GM15510 (cell line): ENCODE measurements at regions not wholly inside any gene's neighbourhood (a gene's known extent, or its start where the extent isn't known, plus 50 kb on each side); places are given as distances from the start of the nearest gene placed in this dataset.

ENCODE experiments used
- POLR2A ChIP-seq: IDR thresholded peaks from 3 replicates; pipeline ENCODE4 v1.6.1; 2011; ENCODE audit warnings: borderline replicate concordance; ENCODE audit not compliant: insufficient read length; ENCODE audit errors: extremely low read depth

DNA sequence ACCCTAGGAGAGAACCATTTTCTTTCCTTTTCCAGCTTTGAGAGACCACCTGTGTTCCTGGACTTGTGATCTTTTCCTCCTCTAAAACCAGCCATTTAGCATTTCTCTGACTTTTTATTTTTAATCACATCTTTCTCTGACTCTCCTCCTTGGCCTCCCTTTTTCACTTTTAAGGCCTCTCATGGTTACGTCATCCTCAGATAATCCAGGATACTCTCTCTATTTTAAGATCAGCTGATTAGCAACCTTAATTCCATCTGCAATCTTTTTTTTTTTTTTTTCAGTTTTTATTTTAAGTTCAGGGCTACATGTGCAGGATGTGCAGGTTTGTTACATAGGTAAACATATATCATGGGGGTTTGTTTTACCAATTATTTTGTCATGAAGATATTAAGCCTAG lies 54.0 kb downstream of the RFPL4B start:
- TF ChIP-seq POLR2A = no peak

- TF ChIP-seq POLR2A = no peak
Observed at GRCh38 chr6:112407101-112407590, 60.0 kb downstream of the RFPL4B start.

DNA sequence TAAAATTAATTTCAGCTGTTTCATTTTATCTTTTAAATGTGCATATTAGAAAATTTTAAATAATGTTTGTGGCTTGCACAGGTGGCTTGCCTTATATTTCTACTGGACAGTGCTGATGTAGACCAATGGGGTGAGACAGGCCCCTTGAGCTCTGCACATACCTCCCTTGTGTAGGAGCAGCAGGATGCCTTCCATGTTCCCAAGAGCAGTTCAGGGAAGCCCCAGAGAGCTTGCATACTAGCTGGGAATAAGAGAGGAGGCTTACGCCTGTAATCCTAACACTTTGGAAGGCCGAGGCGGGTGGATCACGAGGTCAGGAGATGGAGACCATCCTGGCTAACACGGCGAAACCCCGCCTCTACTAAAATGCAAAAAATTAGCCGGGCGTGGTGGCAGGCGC lies 61.4 kb downstream of the RFPL4B start:
- TF ChIP-seq POLR2A = no peak

- no peak for TF ChIP-seq POLR2A
Observed at GRCh38 chr6:112409311-112409710, 62.2 kb downstream of the RFPL4B start.

DNA sequence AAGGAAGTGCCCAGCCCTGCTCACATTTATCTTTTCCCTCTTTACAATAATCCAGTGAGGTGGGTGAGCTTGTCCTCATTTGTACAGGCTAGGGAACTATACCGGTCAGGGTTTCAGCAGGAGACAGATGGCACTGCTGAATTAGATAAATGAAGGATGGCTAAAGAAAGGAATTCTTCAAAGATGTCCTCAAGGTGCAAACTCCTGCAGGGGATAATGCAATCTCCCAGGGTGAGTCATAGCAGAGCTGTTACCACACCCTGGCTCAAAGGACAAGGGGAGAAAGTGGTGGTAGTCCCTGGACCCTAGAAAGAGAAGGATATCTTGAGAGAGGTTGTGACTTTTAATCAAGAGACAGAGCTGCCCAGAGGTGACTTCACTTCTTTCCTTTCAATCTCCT lies 66.7 kb downstream of the RFPL4B start:
- no peak for TF ChIP-seq POLR2A

- TF ChIP-seq POLR2A = no peak
Observed at GRCh38 chr6:112415366-112415765, 68.2 kb downstream of the RFPL4B start.

- TF ChIP-seq POLR2A = no peak
Observed at GRCh38 chr6:112416866-112417265, 69.7 kb downstream of the RFPL4B start.

- no peak for TF ChIP-seq POLR2A
Observed at GRCh38 chr6:112427499-112427898, 80.4 kb downstream of the RFPL4B start.

DNA sequence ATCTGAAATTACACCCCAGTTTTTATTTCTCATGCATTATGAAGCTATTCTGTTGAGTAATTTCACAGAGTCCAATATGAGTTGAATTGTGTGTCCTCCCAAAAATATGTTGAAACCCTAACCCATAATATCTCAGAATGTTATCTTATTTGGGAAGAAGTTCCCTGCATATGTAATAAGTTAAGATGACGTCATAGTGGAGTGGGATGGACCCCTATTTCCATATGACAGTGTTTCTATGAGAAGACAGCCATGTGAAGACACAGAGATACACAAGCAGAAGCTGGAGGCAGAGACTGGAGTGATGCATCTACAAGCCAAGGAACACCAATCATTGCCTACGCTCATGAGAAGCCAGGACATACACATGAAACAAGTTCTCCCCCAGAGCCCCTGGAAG lies 81.3 kb downstream of the RFPL4B start:
- no peak for TF ChIP-seq POLR2A

GRCh38 chr6:112429226-112429625 lies 82.1 kb downstream of the RFPL4B start:
- TF ChIP-seq POLR2A = no peak

GRCh38 chr6:112431803-112432202 lies 84.7 kb downstream of the RFPL4B start:
- no peak for TF ChIP-seq POLR2A

GRCh38 chr6:112432853-112433252 lies 85.7 kb downstream of the RFPL4B start:
- no peak for TF ChIP-seq POLR2A

DNA sequence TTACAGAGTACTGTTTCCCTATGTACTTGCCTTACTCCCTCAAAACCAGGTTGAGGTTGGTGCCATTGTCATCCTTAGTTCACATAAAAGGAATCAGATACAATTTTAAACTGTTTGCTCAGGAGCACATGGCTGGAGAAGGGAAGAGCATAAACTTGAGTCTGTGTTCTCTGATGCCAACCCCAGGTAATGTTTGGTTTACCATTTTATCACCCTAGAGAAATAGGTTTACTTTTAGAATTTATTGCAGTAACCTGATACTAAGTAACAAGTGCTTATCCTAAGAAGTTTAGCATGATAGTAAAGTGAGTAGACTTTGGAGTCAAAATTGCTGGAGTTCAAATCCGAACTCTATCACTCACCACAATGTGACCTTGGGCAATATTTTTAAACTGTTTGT lies 86.3 kb downstream of the RFPL4B start:
- no peak for TF ChIP-seq POLR2A

- no peak for TF ChIP-seq POLR2A
Observed at GRCh38 chr6:112434896-112435435, 87.8 kb downstream of the RFPL4B start.

- no peak for TF ChIP-seq POLR2A
Observed at GRCh38 chr6:112437058-112437457, 89.9 kb downstream of the RFPL4B start.

GRCh38 chr6:112439010-112439409 lies 91.9 kb downstream of the RFPL4B start:
- no peak for TF ChIP-seq POLR2A

DNA sequence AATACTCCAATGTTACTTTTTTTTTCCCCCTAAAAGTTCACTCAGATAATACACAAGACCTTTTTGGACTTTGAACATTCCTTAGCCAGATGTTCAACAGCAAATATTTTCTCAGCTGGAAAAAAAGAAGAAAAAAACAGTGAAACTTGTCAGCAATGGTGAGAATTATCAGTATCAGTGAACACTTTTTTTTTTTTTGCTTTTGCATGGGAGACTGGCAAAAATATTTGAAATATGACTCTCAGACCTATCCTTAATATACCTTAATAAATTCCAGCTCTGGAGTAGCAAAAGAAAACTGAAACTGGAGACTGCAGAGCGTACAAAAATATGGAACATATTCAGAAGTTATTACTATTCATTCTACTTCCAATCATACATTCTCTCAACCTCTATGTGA lies 92.3 kb downstream of the RFPL4B start:
- no peak for TF ChIP-seq POLR2A

DNA sequence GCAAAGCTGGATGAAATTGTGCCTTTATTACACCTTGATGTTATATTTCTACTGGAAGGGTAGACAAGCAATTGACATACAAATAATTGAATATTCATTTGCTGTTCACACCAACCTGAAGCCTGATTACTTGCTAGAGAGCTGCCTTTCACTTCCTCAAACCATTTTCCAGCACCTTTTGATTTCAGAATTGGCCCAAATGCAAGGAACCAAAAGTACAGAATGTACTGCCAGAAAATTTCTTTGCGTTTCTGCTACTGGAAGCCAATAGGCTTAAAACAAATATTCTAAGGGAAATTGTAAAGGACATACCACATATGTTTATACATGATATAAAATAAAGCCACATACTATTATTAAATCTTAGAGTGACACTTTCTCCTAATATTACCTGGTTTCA lies 94.5 kb downstream of the RFPL4B start:
- TF ChIP-seq POLR2A = no peak
